Fibroblast of pulmonary artery (primary cell): ENCODE measurements at regions not wholly inside any gene's neighbourhood (a gene's known extent, or its start where the extent isn't known, plus 50 kb on each side); places are given as distances from the start of the nearest gene placed in this dataset.

ENCODE experiments used
- DNase-seq: peaks from one replicate; pipeline ENCODE4 v3.0.0-alpha.2; 2010; ENCODE audit warnings: low read depth
- H3K4me3 ChIP-seq: replicated peaks from 2 replicates; pipeline ENCODE4 v1.5.1; 2011; ENCODE audit warnings: low read depth, mild to moderate bottlenecking, control low read depth, low read length, moderate library complexity
- CTCF ChIP-seq: IDR thresholded peaks from 2 replicates; pipeline ENCODE4 v1.5.1; 2011; ENCODE audit warnings: mild to moderate bottlenecking, control low read depth, low read length, inconsistent platforms; ENCODE audit errors: missing control alignments

GRCh38 chr15:25959100-25959499 is 96.0 kb upstream of the ATP10A start:
- TF ChIP-seq CTCF: no peak
- DNase-seq: no peak
- H3K4me3 ChIP-seq: no peak overlapping the region

GRCh38 chr15:25955628-25956027 is 92.5 kb upstream of the ATP10A start:
- DNase-seq: no peak
- TF ChIP-seq CTCF: no peak
- no peak overlapping the region for H3K4me3 ChIP-seq

- no peak overlapping the region for H3K4me3 ChIP-seq
- no peak for DNase-seq
- TF ChIP-seq CTCF: no peak
These were observed 91.3 kb upstream of the ATP10A start for GRCh38 chr15:25954398-25954797.

GRCh38 chr15:25950014-25950413 is 86.9 kb upstream of the ATP10A start:
- DNase-seq: no peak
- no peak overlapping the region for H3K4me3 ChIP-seq
- TF ChIP-seq CTCF: no peak

GRCh38 chr15:25947323-25948314 is 84.5 kb upstream of the ATP10A start:
- no peak overlapping the region for H3K4me3 ChIP-seq
- no peak for TF ChIP-seq CTCF
- DNase-seq: no peak

GRCh38 chr15:25946241-25946805 is 83.2 kb upstream of the ATP10A start:
- H3K4me3 ChIP-seq: no peak overlapping the region
- TF ChIP-seq CTCF: no peak
- no peak for DNase-seq

GRCh38 chr15:25944386-25944785 is 81.3 kb upstream of the ATP10A start:
- TF ChIP-seq CTCF: no peak
- H3K4me3 ChIP-seq: no peak overlapping the region
- DNase-seq: no peak
